ENCODE measurements at regions not wholly inside any gene's neighbourhood (a gene's known extent, or its start where the extent isn't known, plus 50 kb on each side); places are given as distances from the start of the nearest gene placed in this dataset.

DNA sequence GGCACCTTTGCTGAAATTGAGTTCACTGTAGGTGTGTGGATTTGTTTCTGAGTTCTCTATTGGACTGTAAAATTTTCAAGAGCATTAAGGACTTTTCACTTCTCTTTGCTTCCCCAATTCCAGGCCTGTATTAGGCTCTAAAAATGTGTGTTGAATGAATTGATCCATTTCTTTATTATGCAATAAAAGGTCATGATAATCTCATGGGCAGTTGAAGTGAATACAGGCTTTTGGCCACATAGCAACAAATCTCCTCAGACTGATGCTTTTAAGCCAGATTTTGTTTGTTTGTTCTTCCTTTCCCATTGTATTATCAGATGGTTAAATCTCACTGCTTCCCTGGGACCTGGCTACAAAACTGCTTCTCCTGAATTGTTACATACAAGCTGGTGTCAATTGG lies 258.0 kb upstream of the FAR2 start:
- Histone ChIP-seq H3K27me3 (ENCODE audit: insufficient read depth, poor library complexity, severe bottlenecking) (no peaks in the 10 kb centered on the region), H3K27ac (ENCODE audit: poor library complexity, severe bottlenecking) (no peak overlapping the region), H3K9me3 (ENCODE audit: severe bottlenecking) (no peaks in the 10 kb centered on the region), H3K36me3 (ENCODE audit: low read depth) (no peaks in the 10 kb centered on the region), H3K4me1 (ENCODE audit: insufficient read depth, poor library complexity, severe bottlenecking) (no peaks in the 10 kb centered on the region), H3K4me3 (ENCODE audit: severe bottlenecking) (no peak overlapping the region)
- TF ChIP-seq, protein P1, sequence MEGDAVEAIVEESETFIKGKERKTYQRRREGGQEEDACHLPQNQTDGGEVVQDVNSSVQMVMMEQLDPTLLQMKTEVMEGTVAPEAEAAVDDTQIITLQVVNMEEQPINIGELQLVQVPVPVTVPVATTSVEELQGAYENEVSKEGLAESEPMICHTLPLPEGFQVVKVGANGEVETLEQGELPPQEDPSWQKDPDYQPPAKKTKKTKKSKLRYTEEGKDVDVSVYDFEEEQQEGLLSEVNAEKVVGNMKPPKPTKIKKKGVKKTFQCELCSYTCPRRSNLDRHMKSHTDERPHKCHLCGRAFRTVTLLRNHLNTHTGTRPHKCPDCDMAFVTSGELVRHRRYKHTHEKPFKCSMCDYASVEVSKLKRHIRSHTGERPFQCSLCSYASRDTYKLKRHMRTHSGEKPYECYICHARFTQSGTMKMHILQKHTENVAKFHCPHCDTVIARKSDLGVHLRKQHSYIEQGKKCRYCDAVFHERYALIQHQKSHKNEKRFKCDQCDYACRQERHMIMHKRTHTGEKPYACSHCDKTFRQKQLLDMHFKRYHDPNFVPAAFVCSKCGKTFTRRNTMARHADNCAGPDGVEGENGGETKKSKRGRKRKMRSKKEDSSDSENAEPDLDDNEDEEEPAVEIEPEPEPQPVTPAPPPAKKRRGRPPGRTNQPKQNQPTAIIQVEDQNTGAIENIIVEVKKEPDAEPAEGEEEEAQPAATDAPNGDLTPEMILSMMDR (IDR thresholded peaks at IDR 0.05; ENCODE audit: poor library complexity, severe bottlenecking), result no peak
- ATAC-seq (ENCODE audit: low read depth), result no peak
- no peak for DNase-seq (ENCODE audit: low spot score)

DNA sequence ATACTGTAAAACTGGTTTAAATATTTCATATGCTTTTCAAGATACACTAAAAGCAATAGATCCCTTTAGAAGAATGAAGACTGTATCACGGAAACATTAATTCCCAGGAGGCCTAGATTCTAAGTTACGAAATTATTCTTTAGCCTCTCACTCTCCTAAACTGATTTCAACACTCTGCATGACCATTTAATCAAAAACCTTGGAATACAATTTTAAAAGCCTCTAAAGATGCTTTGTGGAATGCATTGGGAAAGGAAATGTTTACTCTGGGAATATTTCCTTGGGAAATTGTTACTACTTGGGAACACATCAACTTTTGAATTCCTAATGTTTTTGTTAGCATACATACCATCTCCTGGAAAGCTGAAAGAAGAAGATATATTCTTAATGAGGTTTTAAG lies 255.7 kb upstream of the FAR2 start:
- ATAC-seq (ENCODE audit: low read depth) (no peak), DNase-seq (ENCODE audit: low spot score) (no peak)
- Histone ChIP-seq H3K27me3 (ENCODE audit: insufficient read depth, poor library complexity, severe bottlenecking) (no peaks in the 10 kb centered on the region), H3K9me3 (ENCODE audit: severe bottlenecking) (no peaks in the 10 kb centered on the region), H3K27ac (ENCODE audit: poor library complexity, severe bottlenecking) (no peak overlapping the region), H3K4me1 (ENCODE audit: insufficient read depth, poor library complexity, severe bottlenecking) (no peaks in the 10 kb centered on the region), H3K4me3 (ENCODE audit: severe bottlenecking) (no peak overlapping the region), H3K36me3 (ENCODE audit: low read depth) (no peaks in the 10 kb centered on the region)
- TF ChIP-seq, protein P1 (IDR thresholded peaks at IDR 0.05; ENCODE audit: poor library complexity, severe bottlenecking), result no peak

DNA sequence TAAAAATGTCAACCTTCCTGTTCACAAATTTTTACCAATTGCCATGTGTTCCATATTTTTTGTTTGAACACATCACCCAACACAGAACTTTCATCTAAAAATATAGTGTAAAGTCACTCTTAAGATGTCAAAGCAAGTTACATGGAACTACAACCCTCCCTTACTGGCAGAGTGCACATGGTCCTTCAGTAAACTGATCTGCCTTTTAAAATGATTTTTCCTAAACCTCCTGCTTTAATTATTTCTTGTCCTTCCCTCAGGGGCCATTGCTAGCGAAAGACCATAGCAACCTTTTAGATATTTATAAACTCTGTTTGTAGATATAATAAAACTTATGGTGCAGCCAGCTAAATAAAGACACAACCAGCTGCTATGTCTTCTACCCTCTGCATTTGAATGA lies 255.2 kb upstream of the FAR2 start:
- no peak for ATAC-seq (ENCODE audit: low read depth)

DNA sequence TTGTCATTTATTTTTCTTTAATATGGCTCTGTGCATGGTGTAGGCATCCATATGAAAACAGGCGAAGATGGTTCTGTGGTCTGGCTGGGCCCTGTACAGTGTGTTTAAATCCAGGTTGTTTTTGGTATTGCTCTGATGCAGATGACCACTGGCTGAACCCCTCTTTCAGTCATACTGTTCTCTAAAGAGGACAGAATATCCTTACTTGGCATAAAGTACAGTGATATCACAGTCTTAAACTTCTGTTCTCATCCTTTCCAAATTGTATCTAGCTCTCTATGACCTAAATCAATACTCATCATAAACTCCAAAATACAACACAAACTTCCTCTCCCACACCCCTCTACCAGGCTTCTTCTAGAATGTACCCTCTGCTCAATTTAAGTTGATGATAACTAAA lies 252.7 kb upstream of the FAR2 start:
- TF ChIP-seq, protein P1 (IDR thresholded peaks at IDR 0.05; ENCODE audit: poor library complexity, severe bottlenecking), result no peak
- DNase-seq (ENCODE audit: low spot score), result no peak
- Histone ChIP-seq H3K9me3 (ENCODE audit: severe bottlenecking) (no peaks in the 10 kb centered on the region), H3K4me3 (ENCODE audit: severe bottlenecking) (no peak overlapping the region), H3K4me1 (ENCODE audit: insufficient read depth, poor library complexity, severe bottlenecking) (no peaks in the 10 kb centered on the region), H3K36me3 (ENCODE audit: low read depth) (no peaks in the 10 kb centered on the region), H3K27ac (ENCODE audit: poor library complexity, severe bottlenecking) (no peak overlapping the region), H3K27me3 (ENCODE audit: insufficient read depth, poor library complexity, severe bottlenecking) (no peaks in the 10 kb centered on the region)
- no peak for ATAC-seq (ENCODE audit: low read depth)

More for the DNA sequence above, 255.2 kb upstream of the FAR2 start:
- TF ChIP-seq, protein P1 (IDR thresholded peaks at IDR 0.05; ENCODE audit: poor library complexity, severe bottlenecking), result no peak
- DNase-seq (ENCODE audit: low spot score), result no peak
- H3K4me1 ChIP-seq (ENCODE audit: insufficient read depth, poor library complexity, severe bottlenecking), result no peaks in the 10 kb centered on the region
- no peak overlapping the region for H3K4me3 ChIP-seq (ENCODE audit: severe bottlenecking)
- no peaks in the 10 kb centered on the region for H3K27me3 ChIP-seq (ENCODE audit: insufficient read depth, poor library complexity, severe bottlenecking)
- H3K9me3 ChIP-seq (ENCODE audit: severe bottlenecking), result no peaks in the 10 kb centered on the region
- no peaks in the 10 kb centered on the region for H3K36me3 ChIP-seq (ENCODE audit: low read depth)
- no peak overlapping the region for H3K27ac ChIP-seq (ENCODE audit: poor library complexity, severe bottlenecking)

DNA sequence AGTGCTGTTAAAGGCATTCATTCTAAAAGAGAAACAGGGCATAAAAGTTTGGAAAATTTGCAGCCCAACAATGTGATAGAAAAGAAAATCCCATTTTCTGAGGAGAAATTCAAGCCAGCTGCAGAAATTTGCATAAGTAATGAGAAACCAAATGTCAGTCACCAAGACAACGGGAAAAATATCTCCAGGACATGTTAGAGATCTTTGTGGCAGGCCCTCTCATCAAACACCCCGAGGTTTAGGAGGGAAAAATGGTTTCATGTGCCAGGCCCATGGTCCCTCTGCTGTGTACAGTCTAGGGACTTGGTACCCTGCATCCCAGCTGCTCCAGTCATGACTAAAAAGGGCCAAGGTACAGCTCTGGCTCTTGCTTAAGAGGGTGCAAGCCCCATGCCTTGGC lies 251.0 kb upstream of the FAR2 start:
- ATAC-seq (ENCODE audit: low read depth), result no peak

More for the DNA sequence above, 251.0 kb upstream of the FAR2 start:
- TF ChIP-seq, protein P1 (IDR thresholded peaks at IDR 0.05; ENCODE audit: poor library complexity, severe bottlenecking), result no peak
- Histone ChIP-seq H3K27me3 (ENCODE audit: insufficient read depth, poor library complexity, severe bottlenecking) (no peaks in the 10 kb centered on the region), H3K9me3 (ENCODE audit: severe bottlenecking) (no peaks in the 10 kb centered on the region), H3K4me3 (ENCODE audit: severe bottlenecking) (no peak overlapping the region), H3K36me3 (ENCODE audit: low read depth) (no peaks in the 10 kb centered on the region), H3K27ac (ENCODE audit: poor library complexity, severe bottlenecking) (no peak overlapping the region), H3K4me1 (ENCODE audit: insufficient read depth, poor library complexity, severe bottlenecking) (no peaks in the 10 kb centered on the region)
- no peak for DNase-seq (ENCODE audit: low spot score)
